Activated CD4-positive, alpha-beta T cell treated with anti-CD3 and anti-CD28 coated beads, Interleukin-2, amount 50 U/mL, for 16 hours (primary cell): ENCODE measurements at regions not wholly inside any gene's neighbourhood (a gene's known extent, or its start where the extent isn't known, plus 50 kb on each side); places are given as distances from the start of the nearest gene placed in this dataset.
A peak's percentile ranks its signal among the peaks of the same experiment; 100 is the strongest.

Experiments used
- DNase-seq: peaks from one replicate; pipeline ENCODE4 v3.0.0-alpha.2; 2020

DNA sequence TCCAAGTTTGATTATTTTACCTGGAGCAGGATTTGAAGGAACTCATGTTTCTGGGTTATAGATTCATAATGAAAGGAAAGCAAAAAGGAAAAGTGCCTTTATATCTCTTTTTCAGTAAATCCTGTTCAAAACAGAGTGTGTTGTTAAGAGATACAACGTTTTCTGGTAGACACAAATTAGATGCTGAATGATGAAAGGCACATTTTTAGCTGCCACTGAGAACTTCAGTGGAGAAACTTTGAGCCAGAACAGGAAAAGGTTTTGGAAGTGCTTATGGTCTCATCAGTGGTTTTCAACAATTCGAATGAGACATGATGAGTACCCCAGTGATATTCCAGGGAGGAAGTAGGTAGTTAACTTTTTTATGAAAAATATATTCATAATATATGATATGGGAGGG lies 338.0 kb upstream of the C1orf87 start:
- no peak for DNase-seq

GRCh38 chr1:60402816-60403215 lies 329.2 kb upstream of the C1orf87 start:
- DNase-seq, result no peak

DNA sequence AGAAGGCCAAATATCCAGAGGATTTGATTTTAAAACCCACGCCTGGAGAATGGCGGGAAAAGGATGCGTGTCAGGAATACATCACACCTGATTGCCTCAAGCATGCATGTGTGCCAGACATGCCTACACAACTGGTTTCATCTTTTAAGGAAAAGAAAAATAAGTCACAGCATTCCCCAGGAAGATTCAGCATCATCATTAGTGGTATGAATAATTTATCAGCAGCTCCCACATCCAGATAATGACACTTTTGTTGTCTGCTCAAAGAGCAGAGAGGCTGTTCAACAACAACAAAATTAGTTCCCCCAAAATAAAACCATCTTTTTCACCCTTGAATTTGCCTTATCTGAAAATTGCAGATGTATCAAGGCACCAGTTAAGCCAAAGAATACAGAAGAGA lies 328.6 kb upstream of the C1orf87 start:
- no peak for DNase-seq

DNA sequence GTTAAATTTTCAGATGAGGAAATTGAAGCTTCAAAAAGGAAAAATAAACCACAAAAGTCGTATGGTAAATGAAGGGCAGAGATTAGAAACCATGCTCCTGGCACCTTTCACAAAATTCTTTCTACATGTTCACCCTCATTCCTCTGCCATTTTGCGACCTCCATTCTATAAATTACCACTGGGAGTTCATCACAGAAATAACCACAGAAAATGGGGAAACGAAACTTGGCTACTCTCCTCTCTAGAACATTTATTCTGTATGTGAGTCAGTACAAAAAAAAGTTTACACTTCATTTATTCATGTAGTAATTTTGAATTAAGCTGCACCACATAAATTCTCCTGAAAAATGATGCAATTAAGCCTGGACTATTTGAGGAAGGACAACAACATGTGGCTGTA lies 320.9 kb upstream of the C1orf87 start:
- no peak for DNase-seq

DNA sequence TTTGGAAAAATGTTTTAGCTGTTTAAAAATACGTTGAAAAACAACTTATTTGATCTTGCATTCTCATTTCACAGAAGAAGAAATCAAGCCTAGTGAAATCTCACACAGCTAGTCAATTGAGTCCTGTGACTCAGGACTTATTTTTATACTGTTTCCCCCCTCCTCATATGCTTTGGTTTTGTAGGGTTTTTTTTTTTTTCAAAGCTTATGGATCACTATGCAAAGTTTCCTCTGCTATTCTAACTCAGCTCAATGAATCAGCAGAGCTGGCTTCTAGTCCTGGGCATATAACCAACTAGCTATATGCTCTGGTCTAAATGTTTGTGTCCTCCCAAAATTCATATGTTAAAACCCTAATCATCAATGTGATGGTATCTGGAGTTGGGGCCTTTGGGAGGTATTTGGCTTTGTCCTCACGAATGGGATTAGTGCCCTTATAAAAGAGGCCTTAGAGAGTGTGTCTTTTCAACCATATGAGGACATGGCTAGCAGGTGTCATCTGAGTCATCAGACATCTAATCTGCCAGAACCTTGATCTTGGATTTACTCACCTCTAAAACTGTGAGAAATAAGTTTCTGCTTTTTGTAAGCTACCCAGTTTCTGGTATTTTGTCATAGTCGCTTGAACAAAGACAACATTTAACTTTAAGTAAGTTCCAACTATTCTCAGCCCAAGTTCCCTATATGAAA lies 317.2 kb upstream of the C1orf87 start:
- DNase-seq, result peak; percentile 18

GRCh38 chr1:60388092-60388987 lies 314.8 kb upstream of the C1orf87 start:
- DNase-seq, result no peak

GRCh38 chr1:60387175-60387574 lies 313.6 kb upstream of the C1orf87 start:
- no peak for DNase-seq

DNA sequence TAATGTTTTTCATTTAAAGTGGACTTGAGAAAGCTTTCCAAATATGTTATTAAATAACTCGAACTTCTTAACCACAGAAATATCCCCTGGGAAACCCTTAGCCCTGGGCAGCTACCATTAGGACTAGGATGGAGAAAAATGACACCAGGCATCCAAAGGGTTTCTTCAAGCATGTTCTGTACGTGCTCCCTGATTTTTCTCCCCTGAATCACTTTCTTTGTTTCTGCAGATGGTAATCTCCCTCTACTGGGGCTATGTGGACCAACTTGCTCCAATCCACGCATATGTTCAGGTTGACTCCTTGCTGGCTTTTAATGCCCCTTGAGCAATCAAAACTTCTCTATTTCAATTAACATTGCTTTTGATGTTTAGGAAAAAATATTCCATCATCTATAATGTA lies 312.7 kb upstream of the C1orf87 start:
- DNase-seq, result no peak

DNA sequence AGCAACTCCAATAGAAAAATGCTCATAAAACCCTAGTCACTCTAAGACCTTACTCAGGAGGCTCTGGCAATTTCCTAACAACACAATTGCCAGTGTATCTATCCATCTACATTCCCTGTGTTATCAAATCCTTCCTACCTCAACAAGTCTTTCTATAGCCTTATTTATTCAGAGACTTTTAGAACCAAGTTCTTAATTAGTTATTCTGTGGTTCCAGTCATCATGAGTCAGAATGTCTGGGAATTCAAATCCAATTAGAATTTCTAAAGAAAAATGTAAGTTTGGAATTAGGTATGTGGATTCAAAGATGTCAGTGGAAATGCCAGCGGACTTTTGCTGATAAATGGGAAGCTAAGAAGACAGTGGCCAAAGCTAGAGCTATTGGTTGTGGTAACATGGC lies 302.6 kb upstream of the C1orf87 start:
- no peak for DNase-seq

DNA sequence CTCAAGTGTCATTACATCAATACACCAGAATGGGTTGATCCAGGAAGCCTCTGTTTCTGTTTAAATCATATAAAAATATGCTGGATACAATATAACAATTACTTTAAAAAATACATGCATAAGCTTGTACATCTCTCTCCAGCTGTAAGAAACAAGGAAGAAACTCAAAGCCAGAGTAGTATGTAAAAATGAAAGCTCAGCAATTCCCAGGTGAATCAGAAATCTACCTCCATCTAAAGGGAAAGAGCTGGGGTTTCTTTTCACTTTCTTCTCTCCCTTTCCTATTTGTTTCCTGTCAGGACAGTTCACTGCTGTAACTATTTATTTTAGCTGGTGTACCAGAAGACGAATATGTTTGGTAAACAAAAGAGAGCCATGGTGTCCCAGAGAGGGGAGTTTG lies 301.0 kb upstream of the C1orf87 start:
- DNase-seq, result no peak

DNA sequence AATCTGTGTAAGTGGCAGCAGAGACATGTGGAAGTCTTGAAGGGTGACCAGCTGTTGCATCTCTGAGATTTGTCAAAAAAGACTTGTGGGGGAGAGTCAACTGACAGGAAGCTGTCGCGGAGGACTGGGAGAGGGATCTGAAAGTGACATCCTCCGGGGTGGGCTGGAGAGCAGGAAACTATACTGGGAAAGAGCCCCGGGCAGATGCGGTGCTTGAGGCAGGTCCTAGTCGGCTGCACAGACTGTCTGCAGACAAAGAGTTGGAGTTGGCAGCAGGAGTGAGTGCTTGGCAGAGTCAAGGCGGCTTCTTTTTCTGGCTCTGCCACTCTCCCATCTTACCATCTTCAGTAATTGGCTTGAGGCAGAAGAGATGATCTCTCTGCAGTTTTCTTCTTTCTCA lies 294.0 kb upstream of the C1orf87 start:
- DNase-seq, result no peak

DNA sequence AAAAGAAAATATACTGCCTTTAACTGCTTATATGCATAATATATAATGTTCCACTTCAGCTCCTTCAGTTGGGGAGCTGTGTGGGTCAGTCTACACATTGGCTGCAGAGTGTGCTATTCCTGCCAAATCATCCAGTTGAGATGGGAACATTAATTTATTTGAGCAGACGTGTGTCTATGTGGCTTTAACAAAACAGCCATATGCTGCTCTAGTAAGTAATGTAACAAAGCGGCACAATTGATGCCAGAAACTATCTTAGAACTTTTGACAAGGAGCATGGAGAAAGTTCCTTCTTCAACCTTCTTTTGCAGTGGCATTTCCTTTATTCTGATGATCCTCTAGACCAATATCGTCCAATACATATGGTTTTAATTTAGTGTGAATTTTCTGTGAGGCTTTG lies 285.9 kb upstream of the C1orf87 start:
- no peak for DNase-seq

DNA sequence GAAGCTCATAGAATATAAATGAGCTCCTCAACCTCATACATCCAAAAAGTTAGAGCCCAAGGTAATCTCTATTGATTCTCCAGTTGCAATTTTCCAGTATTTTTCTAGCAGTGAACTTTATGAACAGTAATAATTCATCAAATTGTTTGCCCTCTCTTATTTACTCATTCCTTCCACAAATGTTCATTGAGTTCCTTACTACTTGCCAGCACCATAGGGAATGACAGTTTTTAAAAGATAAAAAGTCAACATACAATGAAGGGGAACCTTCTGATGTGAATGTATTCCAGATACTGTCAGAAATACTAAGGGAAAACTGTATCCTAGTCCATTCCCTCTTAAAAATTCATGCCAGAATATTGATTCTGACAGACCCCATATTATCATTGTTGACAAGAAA lies 277.0 kb upstream of the C1orf87 start:
- no peak for DNase-seq

- DNase-seq, result no peak
These were observed 275.3 kb upstream of the C1orf87 start for GRCh38 chr1:60348884-60349283.

GRCh38 chr1:60345621-60346020 lies 272.1 kb upstream of the C1orf87 start:
- DNase-seq, result no peak

GRCh38 chr1:60345049-60345448 lies 271.5 kb upstream of the C1orf87 start:
- DNase-seq, result no peak

DNA sequence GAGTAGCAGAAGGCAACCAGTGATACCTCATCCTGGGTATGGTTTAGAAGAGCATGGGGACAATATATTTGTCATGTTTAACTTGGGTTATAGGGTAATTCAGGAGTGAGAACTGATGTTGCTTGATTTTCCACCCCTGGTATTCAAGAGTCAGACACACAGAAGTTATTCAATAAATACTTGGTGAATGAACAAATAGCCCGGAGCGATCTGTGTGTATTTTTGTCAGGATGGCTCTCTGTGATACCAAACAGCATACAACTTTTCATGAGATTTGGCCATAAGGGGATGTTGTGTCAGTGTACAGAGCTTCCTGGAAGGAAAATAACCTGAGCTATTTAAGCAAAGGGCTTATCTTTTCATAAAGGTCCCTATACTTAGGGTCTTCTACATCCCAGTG lies 270.2 kb upstream of the C1orf87 start:
- DNase-seq, result no peak

- no peak for DNase-seq
These were observed 269.0 kb upstream of the C1orf87 start for GRCh38 chr1:60342569-60342968.

DNA sequence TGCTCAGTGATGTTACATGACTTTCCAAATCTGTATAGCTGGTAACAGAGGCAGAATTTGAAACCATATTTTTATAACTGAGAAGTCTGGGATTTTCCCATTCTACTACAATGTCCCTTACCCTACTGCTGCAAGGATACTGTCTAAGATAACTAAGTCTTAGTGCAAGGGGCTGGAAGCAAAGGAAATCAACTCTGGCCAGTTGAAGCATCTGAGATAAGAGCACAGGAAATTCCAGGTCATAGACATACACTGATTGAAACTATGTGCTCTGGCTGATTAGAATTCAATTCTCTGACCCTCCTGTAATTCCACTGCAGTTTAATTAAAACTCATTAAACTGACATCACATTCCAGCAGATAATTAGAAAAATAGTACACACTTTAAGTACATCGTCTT lies 267.7 kb upstream of the C1orf87 start:
- DNase-seq, result no peak

- no peak for DNase-seq
These were observed 258.1 kb upstream of the C1orf87 start for GRCh38 chr1:60331647-60332046.

DNA sequence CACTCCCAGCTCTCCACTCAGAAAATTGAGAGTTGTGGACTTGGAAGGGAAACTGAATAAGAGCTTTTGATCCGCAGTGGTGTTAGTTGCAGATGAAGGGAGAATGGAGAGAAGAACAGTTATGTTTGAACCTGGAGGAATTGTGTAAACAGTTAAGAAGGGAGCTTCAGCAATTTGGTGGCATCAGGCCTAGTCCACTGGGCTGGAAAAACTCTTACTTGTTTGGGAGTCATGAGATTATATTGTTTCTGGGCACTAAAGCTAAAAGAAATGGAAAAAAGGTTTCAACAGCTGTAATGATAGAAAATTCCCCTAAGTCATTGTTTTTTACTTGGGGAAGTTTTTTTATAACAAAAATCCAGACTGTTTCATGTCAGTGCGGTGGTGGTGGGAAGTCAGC lies 256.1 kb upstream of the C1orf87 start:
- DNase-seq, result no peak

GRCh38 chr1:60311838-60312237 lies 238.3 kb upstream of the C1orf87 start:
- DNase-seq, result no peak

DNA sequence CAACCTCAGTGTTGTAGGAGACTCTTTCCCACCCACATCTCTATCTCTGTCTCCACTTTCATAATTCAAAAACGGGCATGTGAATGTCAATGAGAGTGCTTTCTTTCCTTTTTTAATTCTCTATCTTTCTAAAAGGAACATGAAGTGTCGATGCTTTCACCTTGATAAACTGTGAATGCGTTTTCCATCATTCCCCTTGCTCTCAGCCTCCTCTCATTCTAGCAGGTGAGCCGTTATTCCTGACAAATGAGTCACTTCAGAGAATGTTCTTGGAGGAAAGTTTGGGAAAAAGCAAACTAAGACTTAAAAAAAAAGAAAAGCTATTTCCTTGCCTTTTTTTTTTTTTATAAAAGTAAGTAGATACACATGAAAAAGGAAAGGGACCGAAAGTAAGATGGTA lies 226.0 kb upstream of the C1orf87 start:
- no peak for DNase-seq

- DNase-seq, result no peak
These were observed 224.7 kb upstream of the C1orf87 start for GRCh38 chr1:60298290-60298689.

DNA sequence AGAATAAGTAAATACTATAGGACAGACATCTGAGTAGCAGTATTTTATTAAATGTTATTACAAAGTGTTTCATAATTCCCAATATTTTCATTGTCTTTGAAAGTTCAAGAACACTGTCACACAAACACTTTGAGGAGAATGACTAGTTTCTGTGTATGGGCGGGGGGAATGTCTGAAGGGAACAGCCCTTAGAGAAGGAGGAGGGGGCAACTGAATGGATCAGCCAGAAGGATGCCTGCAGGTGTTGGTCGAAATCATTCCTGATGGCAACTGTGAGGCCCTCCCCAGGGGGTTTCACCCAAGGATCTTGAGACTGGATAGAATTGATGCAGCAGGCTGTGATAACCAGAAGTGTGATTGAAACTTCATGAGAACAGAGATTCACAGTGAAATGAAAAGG lies 223.2 kb upstream of the C1orf87 start:
- no peak for DNase-seq
